ENCODE measurements at regions not wholly inside any gene's neighbourhood (a gene's known extent, or its start where the extent isn't known, plus 50 kb on each side); places are given as distances from the start of the nearest gene placed in this dataset.

DNA sequence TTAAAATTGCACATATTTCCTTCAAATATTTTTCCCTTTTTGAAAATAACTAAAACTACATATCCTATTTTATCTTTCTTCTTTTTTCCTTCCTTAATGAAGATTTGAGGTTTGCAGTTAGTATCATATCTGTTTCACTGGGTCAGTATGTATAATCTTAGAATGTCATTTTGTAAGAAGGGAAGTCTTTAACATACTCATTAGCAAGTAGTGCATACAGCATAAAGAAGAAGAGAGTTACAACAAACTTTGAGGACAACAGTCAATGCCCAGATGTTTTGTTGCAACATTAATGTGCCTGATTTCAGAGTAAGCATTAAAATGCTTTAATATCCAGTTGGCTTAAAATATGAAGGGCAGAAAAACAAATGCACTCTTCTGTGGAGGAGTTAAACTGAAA lies 176.9 kb upstream of the FBXO33 start:
- Mint-ChIP-seq H3K4me3 (no peak overlapping the region), H3K36me3 (no peaks in the 10 kb centered on the region), H3K9me3 (peaks cover 30 to 33% of the 10 kb centered on the region in 2 donors), H3K27me3 (ENCODE audit: low read depth in 2 of 2) (no peaks in the 10 kb centered on the region), H3K4me1 (no peaks in the 10 kb centered on the region), H3K27ac (no peak overlapping the region)
- Histone ChIP-seq H3K36me3 (ENCODE audit: control insufficient read depth, insufficient read depth, low read length) (no peaks in the 10 kb centered on the region), H3K27me3 (ENCODE audit: control insufficient read depth, insufficient read depth, low read length) (no peaks in the 10 kb centered on the region), H3K4me1 (ENCODE audit: control insufficient read depth, insufficient read depth, low read length) (no peaks in the 10 kb centered on the region), H3K4me3 (ENCODE audit: low read length) (no peak overlapping the region), H3K9me3 (ENCODE audit: control insufficient read depth, insufficient read depth, low read length) (peaks cover 7% of the 10 kb centered on the region), H3K27ac (ENCODE audit: low read length) (no peak overlapping the region)
- ATAC-seq (no peak), DNase-seq (no peak)
- TF ChIP-seq CTCF (IDR thresholded peaks at IDR 0.05): no peak
- intact Hi-C loops (cut with micrococcal nuclease): no loop called here

DNA sequence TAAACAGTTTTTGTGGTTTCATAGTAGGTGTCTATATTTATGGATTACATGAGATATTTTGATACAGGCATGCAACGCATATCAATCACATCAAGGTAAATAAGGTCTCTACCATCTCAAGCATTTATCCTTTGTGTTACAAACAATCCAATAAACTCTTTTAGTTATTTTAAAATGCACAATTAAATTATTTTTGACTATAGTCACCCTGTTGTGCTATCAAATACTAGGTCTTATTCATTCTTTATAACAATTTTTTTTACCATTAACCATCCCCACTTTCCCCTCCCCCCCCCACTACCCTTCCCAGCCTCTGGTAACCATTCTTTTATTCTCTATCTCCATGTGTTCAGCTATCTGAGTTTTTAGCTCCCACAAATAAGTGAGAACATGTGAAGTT lies 175.7 kb upstream of the FBXO33 start:
- Mint-ChIP-seq H3K4me1 (no peaks in the 10 kb centered on the region), H3K4me3 (no peak overlapping the region), H3K27me3 (ENCODE audit: low read depth in 2 of 2) (no peaks in the 10 kb centered on the region), H3K27ac (no peak overlapping the region), H3K9me3 (peaks cover 32 to 34% of the 10 kb centered on the region in 2 donors), H3K36me3 (no peaks in the 10 kb centered on the region)
- Histone ChIP-seq H3K9me3 (ENCODE audit: control insufficient read depth, insufficient read depth, low read length) (peaks cover 7% of the 10 kb centered on the region), H3K27ac (ENCODE audit: low read length) (no peak overlapping the region), H3K4me1 (ENCODE audit: control insufficient read depth, insufficient read depth, low read length) (no peaks in the 10 kb centered on the region), H3K27me3 (ENCODE audit: control insufficient read depth, insufficient read depth, low read length) (no peaks in the 10 kb centered on the region), H3K36me3 (ENCODE audit: control insufficient read depth, insufficient read depth, low read length) (no peaks in the 10 kb centered on the region), H3K4me3 (ENCODE audit: low read length) (no peak overlapping the region)
- ATAC-seq: no peak
- no peak for DNase-seq
- TF ChIP-seq CTCF (IDR thresholded peaks at IDR 0.05): no peak
- intact Hi-C loops (cut with micrococcal nuclease): no loop called here
- WGBS (ENCODE audit: insufficient coverage): no CpG with 5 or more reads among the region's 1 CpG

DNA sequence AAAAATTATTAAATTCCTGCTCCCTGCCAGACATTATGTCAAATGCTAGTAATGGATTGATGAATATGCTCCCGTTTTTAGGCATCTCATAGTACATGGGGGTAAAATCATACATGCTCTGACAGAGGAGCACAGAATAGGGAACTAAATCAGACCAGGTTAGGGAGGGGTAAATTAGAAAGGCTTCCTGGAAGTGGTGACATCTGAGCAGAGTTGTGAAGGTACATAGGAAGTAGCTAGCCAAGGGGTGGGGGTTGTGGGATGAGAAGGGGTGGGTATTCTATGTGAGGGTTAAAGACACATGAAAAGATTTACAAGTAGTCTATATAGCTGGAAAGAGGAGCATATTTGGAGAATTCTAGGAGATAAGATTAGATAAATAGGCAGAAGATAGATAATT lies 171.7 kb upstream of the FBXO33 start:
- WGBS (ENCODE audit: insufficient coverage): 80% methylated on average over 1 of the region's 1 CpG
- H3K27ac Mint-ChIP-seq: no peak overlapping the region

More for the DNA sequence above, 171.7 kb upstream of the FBXO33 start:
- H3K4me1 ChIP-seq (ENCODE audit: control insufficient read depth, insufficient read depth, low read length): no peaks in the 10 kb centered on the region
- H3K27me3 Mint-ChIP-seq (ENCODE audit: low read depth in 2 of 2): no peaks in the 10 kb centered on the region
- H3K9me3 ChIP-seq (ENCODE audit: control insufficient read depth, insufficient read depth, low read length): no peaks in the 10 kb centered on the region
- H3K4me3 Mint-ChIP-seq: no peak overlapping the region
- DNase-seq: no peak
- intact Hi-C loops (cut with micrococcal nuclease): no loop called here
- no peak for ATAC-seq
- peaks cover 29 to 39% of the 10 kb centered on the region in 2 donors for H3K9me3 Mint-ChIP-seq
- no peak overlapping the region for H3K4me3 ChIP-seq (ENCODE audit: low read length)
- no peak overlapping the region for H3K27ac ChIP-seq (ENCODE audit: low read length)
- peaks cover 25% of the 10 kb centered on the region for H3K36me3 Mint-ChIP-seq
- TF ChIP-seq CTCF (IDR thresholded peaks at IDR 0.05): no peak
- H3K4me1 Mint-ChIP-seq: no peaks in the 10 kb centered on the region
- no peaks in the 10 kb centered on the region for H3K27me3 ChIP-seq (ENCODE audit: control insufficient read depth, insufficient read depth, low read length)
- no peaks in the 10 kb centered on the region for H3K36me3 ChIP-seq (ENCODE audit: control insufficient read depth, insufficient read depth, low read length)
